Fibroblast of lung (primary cell): ENCODE measurements at regions not wholly inside any gene's neighbourhood (a gene's known extent, or its start where the extent isn't known, plus 50 kb on each side); places are given as distances from the start of the nearest gene placed in this dataset.

Source experiments
- CTCF ChIP-seq, 2 donors: IDR thresholded peaks in 1 of 2; conservative IDR thresholded peaks in 1 of 2; 1 replicate in 1 of 2; 2 replicates in 1 of 2; pipeline ENCODE4 v1.5.1; 2011 to 2012; ENCODE audit warnings: low read length in 2 of 2, control low read depth in 1 of 2, inconsistent platforms in 1 of 2, low read depth in 1 of 2, mild to moderate bottlenecking in 1 of 2
- EZH2 ChIP-seq: IDR thresholded peaks from 2 replicates; pipeline ENCODE4 v1.5.1; 2012; ENCODE audit warnings: low read length, control low read depth, mild to moderate bottlenecking; ENCODE audit errors: missing control alignments

DNA sequence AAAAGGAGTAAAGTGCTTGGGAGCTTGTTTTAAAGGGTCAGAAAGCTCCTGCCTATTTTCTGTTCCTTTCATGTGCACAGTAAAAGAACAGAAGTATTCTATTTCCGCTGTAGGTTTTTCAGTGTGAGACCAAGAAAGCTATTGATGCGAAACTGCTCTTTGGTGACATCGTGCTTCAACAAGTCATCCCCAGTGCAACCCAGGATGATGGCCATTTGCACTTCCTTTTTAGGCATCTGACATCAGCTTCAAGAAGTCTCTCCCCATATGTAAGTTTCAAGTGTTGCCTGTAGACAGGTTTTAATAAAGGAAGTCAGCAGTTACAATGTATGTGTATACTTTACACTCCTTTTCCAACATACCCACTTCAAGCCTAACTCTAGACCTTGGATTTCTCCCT, 131.6 kb downstream of the RFX6 start:
- TF ChIP-seq CTCF (conservative IDR thresholded peaks at IDR 0.05 in 1 of 2, IDR thresholded peaks at IDR 0.05 in 1 of 2; ENCODE audit: low read depth in 1 of 2, low read length in 2 of 2): no peak
- no peak for TF ChIP-seq EZH2
